Body of pancreas (tissue), 4 donors: ENCODE measurements at regions not wholly inside any gene's neighbourhood (a gene's known extent, or its start where the extent isn't known, plus 50 kb on each side); places are given as distances from the start of the nearest gene placed in this dataset.
"Not testable (repeated sequence)": the region's sequence is repeated elsewhere in the genome, so short reads cannot be mapped to it uniquely, and the experiment has no call there.

Source experiments
- ATAC-seq: fragments of 150-250 bp; one replicate; pipeline ENCODE4 v1.9.1; 2016
- DNase-seq, 4 donors: peaks; one replicate each; pipeline ENCODE4 v3.0.0-alpha.2; 2019
- H3K27ac ChIP-seq, 4 donors: fragments of 200-600 bp; sonication (generic); 1 replicate in 3 of 4; 2 replicates in 1 of 4; pipeline versions ENCODE4 v1.5.1 to v1.6.1; 2016 to 2019; ENCODE audit warnings: mild to moderate bottlenecking in 1 of 4, mixed read lengths in 1 of 4, moderate library complexity in 1 of 4
- H3K27me3 ChIP-seq, 2 donors: fragments of 200-600 bp; sonication (generic); one replicate each; pipeline ENCODE4 v1.6.0; 2016; ENCODE audit warnings: mild to moderate bottlenecking in 1 of 2
- H3K36me3 ChIP-seq, 2 donors: fragments of 200-600 bp; sonication (generic); replicated peaks in 1 of 2; 2 replicates each; pipeline ENCODE4 v1.5.1; 2016; ENCODE audit warnings: low read depth in 2 of 2; ENCODE audit not compliant: insufficient read depth in 1 of 2
- H3K4me1 ChIP-seq: fragments of 200-600 bp; sonication (generic); one replicate; pipeline ENCODE4 v1.6.0; 2016
- H3K4me3 ChIP-seq, 2 donors: fragments of 200-600 bp; sonication (generic); 1 replicate in 1 of 2; 2 replicates in 1 of 2; pipeline ENCODE4 v1.5.1; 2016 to 2019
- H3K9me3 ChIP-seq, 3 donors: fragments of 200-600 bp; sonication (generic); 1 replicate in 2 of 3; 2 replicates in 1 of 3; pipeline ENCODE4 v1.5.1; 2016
- CTCF ChIP-seq, 7 experiments: fragments of 450-650 bp in 4 of 7; fragments of 200-600 bp in 3 of 7; sonication (generic) in 3 of 7; IDR thresholded peaks; one replicate each; pipeline ENCODE4 v1.5.1; 2016 to 2019; ENCODE audit warnings: antibody characterized with exemption in 7 of 7
- POLR2A ChIP-seq, 3 donors: fragments of 450-650 bp; IDR thresholded peaks; one replicate each; pipeline ENCODE4 v1.6.1; 2016; ENCODE audit warnings: antibody characterized with exemption in 3 of 3, mild to moderate bottlenecking in 2 of 3
- WGBS, 2 donors: methylation state at CpG; one replicate each; pipeline ENCODE4 v1.1.5; 2017; 5-methylcytosine and 5-hydroxymethylcytosine counted together
- intact Hi-C: fragments of 100-400 bp; cut with DNase I; formaldehyde crosslinking; loops from one replicate; pipeline ENCODE4 v1.15.1; 2023

GRCh38 chr5:142235050-142235797 lies 89.6 kb downstream of the SPRY4 start:
- no peaks in the 10 kb centered on the region for H3K27me3 ChIP-seq
- WGBS, 2 donors = 35% methylated on average over 10 to 13 of the region's 14 CpGs
- no peaks in the 10 kb centered on the region for H3K36me3 ChIP-seq
- TF ChIP-seq CTCF (IDR thresholded peaks at IDR 0.05) = no peak
- no peak for TF ChIP-seq POLR2A (IDR thresholded peaks at IDR 0.05)
- H3K4me3 ChIP-seq = no peak overlapping the region
- DNase-seq (no peak), ATAC-seq (no peak)
- no peaks in the 10 kb centered on the region for H3K4me1 ChIP-seq
- H3K9me3 ChIP-seq = no peaks in the 10 kb centered on the region
- no peak overlapping the region for H3K27ac ChIP-seq
- intact Hi-C loops = no loop called here

- WGBS, 2 donors = 72 to 77% methylated on average over 16 of the region's 16 CpGs
- no peak overlapping the region for H3K4me3 ChIP-seq
Observed at GRCh38 chr5:142233083-142234032, 91.5 kb downstream of the SPRY4 start.

GRCh38 chr5:142230949-142231348 lies 93.9 kb downstream of the SPRY4 start:
- 82 to 88% methylated on average over 4 of the region's 4 CpGs for WGBS, 2 donors

More at GRCh38 chr5:142233083-142234032, 91.5 kb downstream of the SPRY4 start:
- Histone ChIP-seq H3K36me3 (no peaks in the 10 kb centered on the region), H3K9me3 (no peaks in the 10 kb centered on the region), H3K4me1 (no peaks in the 10 kb centered on the region), H3K27me3 (no peaks in the 10 kb centered on the region), H3K27ac (no peak overlapping the region)
- DNase-seq (no peak), ATAC-seq (no peak)
- TF ChIP-seq CTCF (IDR thresholded peaks at IDR 0.05) = no peak
- no peak for TF ChIP-seq POLR2A (IDR thresholded peaks at IDR 0.05)
- intact Hi-C loops = no loop called here

DNA sequence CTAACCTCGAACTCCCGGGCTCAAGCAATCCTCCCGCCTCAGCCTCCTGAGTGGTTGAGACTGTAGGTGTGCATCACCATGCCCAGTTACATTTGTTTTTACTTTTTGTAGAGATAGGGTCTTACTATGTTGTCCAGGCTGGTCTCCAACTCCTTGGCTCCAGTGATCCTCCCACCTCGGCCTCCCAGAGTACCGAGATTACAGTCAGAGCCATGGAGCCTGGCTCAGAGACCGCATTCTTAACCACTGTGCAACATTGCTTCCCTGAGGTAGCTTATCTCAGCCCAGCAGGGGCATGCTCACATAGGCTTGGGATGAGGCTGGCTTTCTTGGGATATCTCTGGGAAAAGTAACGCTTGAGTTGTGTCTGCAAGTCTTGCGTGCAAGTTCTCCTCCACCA lies 99.7 kb downstream of the SPRY4 start:
- no peak for TF ChIP-seq POLR2A (IDR thresholded peaks at IDR 0.05)
- TF ChIP-seq CTCF (IDR thresholded peaks at IDR 0.05) = no peak
- H3K9me3 ChIP-seq = no peaks in the 10 kb centered on the region
- no peaks in the 10 kb centered on the region for H3K36me3 ChIP-seq
- intact Hi-C loops = no loop called here
- DNase-seq (no peak), ATAC-seq (no peak)
- H3K4me3 ChIP-seq = no peak overlapping the region
- peaks cover 8% of the 10 kb centered on the region for H3K4me1 ChIP-seq
- no peaks in the 10 kb centered on the region for H3K27me3 ChIP-seq
- 90 to 91% methylated on average over 8 of the region's 8 CpGs for WGBS, 2 donors
- no peak overlapping the region for H3K27ac ChIP-seq

More at GRCh38 chr5:142230949-142231348, 93.9 kb downstream of the SPRY4 start:
- ATAC-seq, H3K9me3 ChIP-seq, H3K27ac ChIP-seq, H3K4me1 ChIP-seq, DNase-seq, H3K27me3 ChIP-seq, H3K4me3 ChIP-seq, intact Hi-C loops, H3K36me3 ChIP-seq: not testable (repeated sequence)

- H3K27ac ChIP-seq = no peak overlapping the region
Observed at GRCh38 chr5:142222866-142223558, 101.8 kb downstream of the SPRY4 start.

More at GRCh38 chr5:142222866-142223558, 101.8 kb downstream of the SPRY4 start:
- Histone ChIP-seq H3K9me3 (no peaks in the 10 kb centered on the region), H3K4me1 (peaks cover 8% of the 10 kb centered on the region), H3K27me3 (no peaks in the 10 kb centered on the region), H3K36me3 (no peaks in the 10 kb centered on the region), H3K4me3 (no peak overlapping the region)
- DNase-seq (no peak), ATAC-seq (no peak)
- intact Hi-C loops = no loop called here
- TF ChIP-seq CTCF (IDR thresholded peaks at IDR 0.05) (no peak), POLR2A (IDR thresholded peaks at IDR 0.05) (no peak)
- WGBS, 2 donors = 82% methylated on average over 11 to 12 of the region's 12 CpGs
